ENCODE measurements at regions not wholly inside any gene's neighbourhood (a gene's known extent, or its start where the extent isn't known, plus 50 kb on each side); places are given as distances from the start of the nearest gene placed in this dataset.

DNA sequence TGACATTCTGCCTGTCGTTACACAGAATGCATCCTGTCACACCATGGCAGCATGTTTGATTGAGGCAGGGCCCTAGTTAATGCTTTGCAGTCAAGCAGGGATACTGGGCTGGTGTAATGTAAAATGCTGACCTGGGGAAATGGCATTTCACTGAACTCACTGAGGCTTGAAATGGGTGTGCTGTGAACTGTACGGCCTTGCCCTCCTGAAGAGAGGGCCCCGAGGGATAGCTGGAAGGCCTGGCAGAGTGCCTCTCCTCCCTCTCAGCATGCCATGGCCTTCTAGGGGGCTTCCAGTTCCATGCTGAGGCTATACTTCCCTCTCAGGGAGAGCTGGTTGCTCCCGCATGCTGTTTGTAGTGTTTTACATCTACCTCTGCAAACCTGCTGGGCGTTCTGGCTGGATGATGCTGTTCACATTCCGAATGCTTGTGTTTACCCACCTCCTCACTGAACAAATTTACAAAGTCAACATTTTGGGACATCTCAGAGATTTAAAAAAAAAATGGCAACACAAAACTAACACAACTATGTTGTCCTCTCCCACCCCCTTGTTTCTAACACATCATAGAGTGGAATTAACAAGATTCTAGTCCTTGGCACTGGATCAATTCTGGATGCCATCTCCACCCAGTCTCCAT, 416.7 kb upstream of the CADM1 start:
- in situ Hi-C loops (cut with MboI; ENCODE audit: low sequenced_read_pairs in 4 of 4), result no loop called here

GRCh38 chr11:115920092-115920461, 415.9 kb upstream of the CADM1 start:
- intact Hi-C loops (cut with DNase I; ENCODE audit: low total_unique reads) (no loop called here), in situ Hi-C loops (cut with MboI; ENCODE audit: low sequenced_read_pairs in 4 of 4) (no loop called here)
- no peak for DNase-seq
- Histone ChIP-seq H3K36me3 (no peaks in the 10 kb centered on the region), H3K4me3 (no peak overlapping the region), H3K9me3 (no peaks in the 10 kb centered on the region), H3K27me3 (peaks cover 0 to 5% (median 0%) of the 10 kb centered on the region in 3 donors), H3K4me1 (no peaks in the 10 kb centered on the region), H3K27ac (no peak overlapping the region)
- ATAC-seq, result no peak
- TF ChIP-seq POLR2A (IDR thresholded peaks at IDR 0.05) (no peak), CTCF (IDR thresholded peaks at IDR 0.05 in 4 of 5, conservative IDR thresholded peaks at IDR 0.05 in 1 of 5) (no peak)

More for the DNA sequence above, 416.7 kb upstream of the CADM1 start:
- Histone ChIP-seq H3K27ac (no peak overlapping the region), H3K4me1 (no peaks in the 10 kb centered on the region), H3K27me3 (peaks cover 0 to 5% (median 0%) of the 10 kb centered on the region in 3 donors), H3K36me3 (no peaks in the 10 kb centered on the region), H3K9me3 (no peaks in the 10 kb centered on the region), H3K4me3 (no peak overlapping the region)
- TF ChIP-seq POLR2A (IDR thresholded peaks at IDR 0.05) (no peak), CTCF (IDR thresholded peaks at IDR 0.05 in 4 of 5, conservative IDR thresholded peaks at IDR 0.05 in 1 of 5) (no peak)
- DNase-seq (no peak), ATAC-seq (no peak)
- intact Hi-C loops (cut with DNase I; ENCODE audit: low total_unique reads), result no loop called here

- Histone ChIP-seq H3K27ac (no peak overlapping the region), H3K36me3 (no peaks in the 10 kb centered on the region), H3K9me3 (no peaks in the 10 kb centered on the region), H3K4me1 (no peaks in the 10 kb centered on the region), H3K4me3 (no peak overlapping the region), H3K27me3 (peaks cover 0 to 5% (median 0%) of the 10 kb centered on the region in 3 donors)
- intact Hi-C loops (cut with DNase I; ENCODE audit: low total_unique reads), result no loop called here
- ATAC-seq, result no peak
- DNase-seq, result no peak
- in situ Hi-C loops (cut with MboI; ENCODE audit: low sequenced_read_pairs in 4 of 4), result no loop called here
- TF ChIP-seq CTCF (IDR thresholded peaks at IDR 0.05 in 4 of 5, conservative IDR thresholded peaks at IDR 0.05 in 1 of 5) (no peak), POLR2A (IDR thresholded peaks at IDR 0.05) (no peak)
Observed at GRCh38 chr11:115919341-115920091, 415.3 kb upstream of the CADM1 start.

DNA sequence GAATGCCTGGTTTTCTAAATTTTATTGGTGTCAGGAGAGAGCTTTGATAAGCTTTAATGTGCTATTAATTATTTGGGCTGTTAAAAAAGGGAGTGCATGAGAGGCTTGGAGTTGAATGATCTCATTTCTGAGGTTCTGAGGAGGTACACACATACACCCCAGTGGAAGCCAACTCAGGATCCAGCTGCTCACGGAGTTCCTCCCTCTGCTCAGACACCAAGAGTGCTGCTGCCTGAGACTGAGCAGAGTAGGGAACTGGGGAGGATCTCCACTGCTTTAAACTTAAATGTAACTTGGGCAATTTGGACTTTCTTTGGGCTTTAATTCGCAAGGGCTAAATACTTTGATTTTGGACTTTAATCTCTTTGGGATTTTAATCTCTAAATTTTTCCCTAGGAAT, 414.4 kb upstream of the CADM1 start:
- no peaks in the 10 kb centered on the region for H3K36me3 ChIP-seq
- peaks cover 0 to 5% (median 0%) of the 10 kb centered on the region in 3 donors for H3K27me3 ChIP-seq
- in situ Hi-C loops (cut with MboI; ENCODE audit: low sequenced_read_pairs in 4 of 4), result no loop called here
- intact Hi-C loops (cut with DNase I; ENCODE audit: low total_unique reads), result no loop called here
- ATAC-seq (no peak), DNase-seq (no peak)
- no peaks in the 10 kb centered on the region for H3K4me1 ChIP-seq
- no peak overlapping the region for H3K27ac ChIP-seq
- no peak overlapping the region for H3K4me3 ChIP-seq
- TF ChIP-seq CTCF (IDR thresholded peaks at IDR 0.05 in 4 of 5, conservative IDR thresholded peaks at IDR 0.05 in 1 of 5), result no peak
- no peak for TF ChIP-seq POLR2A (IDR thresholded peaks at IDR 0.05)
- no peaks in the 10 kb centered on the region for H3K9me3 ChIP-seq

Data from gastrocnemius medialis (tissue), 4 donors.